GM12874 (cell line): ENCODE measurements at regions not wholly inside any gene's neighbourhood (a gene's known extent, or its start where the extent isn't known, plus 50 kb on each side); places are given as distances from the start of the nearest gene placed in this dataset.

Experiments used
- TF ChIP-seq, protein P1 (sequence below): IDR thresholded peaks from 2 replicates; pipeline ENCODE4 v1.5.1; 2011; ENCODE audit warnings: low read depth, mild to moderate bottlenecking, control low read depth, low read length, moderate library complexity; ENCODE audit not compliant: insufficient read depth

DNA sequence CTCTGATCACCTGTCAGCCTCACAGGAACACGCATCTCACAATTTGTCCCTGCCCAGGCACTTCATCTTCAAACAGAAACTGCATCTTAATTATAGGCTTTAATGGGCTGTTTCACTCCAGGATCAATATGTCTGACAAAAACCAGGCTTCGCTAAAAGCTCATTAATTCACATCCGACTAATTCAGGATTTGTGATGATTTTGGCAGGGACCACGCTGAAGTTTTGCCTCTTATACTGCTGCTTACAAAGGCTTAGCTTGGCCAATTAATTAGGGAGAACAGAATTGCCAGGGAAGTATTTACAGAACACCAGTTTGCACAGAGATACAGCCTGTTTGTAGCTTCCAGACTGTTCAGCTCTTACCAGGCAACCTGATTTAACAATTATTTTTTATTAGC, 541.0 kb upstream of the SPTLC3 start:
- TF ChIP-seq, protein P1, sequence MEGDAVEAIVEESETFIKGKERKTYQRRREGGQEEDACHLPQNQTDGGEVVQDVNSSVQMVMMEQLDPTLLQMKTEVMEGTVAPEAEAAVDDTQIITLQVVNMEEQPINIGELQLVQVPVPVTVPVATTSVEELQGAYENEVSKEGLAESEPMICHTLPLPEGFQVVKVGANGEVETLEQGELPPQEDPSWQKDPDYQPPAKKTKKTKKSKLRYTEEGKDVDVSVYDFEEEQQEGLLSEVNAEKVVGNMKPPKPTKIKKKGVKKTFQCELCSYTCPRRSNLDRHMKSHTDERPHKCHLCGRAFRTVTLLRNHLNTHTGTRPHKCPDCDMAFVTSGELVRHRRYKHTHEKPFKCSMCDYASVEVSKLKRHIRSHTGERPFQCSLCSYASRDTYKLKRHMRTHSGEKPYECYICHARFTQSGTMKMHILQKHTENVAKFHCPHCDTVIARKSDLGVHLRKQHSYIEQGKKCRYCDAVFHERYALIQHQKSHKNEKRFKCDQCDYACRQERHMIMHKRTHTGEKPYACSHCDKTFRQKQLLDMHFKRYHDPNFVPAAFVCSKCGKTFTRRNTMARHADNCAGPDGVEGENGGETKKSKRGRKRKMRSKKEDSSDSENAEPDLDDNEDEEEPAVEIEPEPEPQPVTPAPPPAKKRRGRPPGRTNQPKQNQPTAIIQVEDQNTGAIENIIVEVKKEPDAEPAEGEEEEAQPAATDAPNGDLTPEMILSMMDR, result no peak

DNA sequence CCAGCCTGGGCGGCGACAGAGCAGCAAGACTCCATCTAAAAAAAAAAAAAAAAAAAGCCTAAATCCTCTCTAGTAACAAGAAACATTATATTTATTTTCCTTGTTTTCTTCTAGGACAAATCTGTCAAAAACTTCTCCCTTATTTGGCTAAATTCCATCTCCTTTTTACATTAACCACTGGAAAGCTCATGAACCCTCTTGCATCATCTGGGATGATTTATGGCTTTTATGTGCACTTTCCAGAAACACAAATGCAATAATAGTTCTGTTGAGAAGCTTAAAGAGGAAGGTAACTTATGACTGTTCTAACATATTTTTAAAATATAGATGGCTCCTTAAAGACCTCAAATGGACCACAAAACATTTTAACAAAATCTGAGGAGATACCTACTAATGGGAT, 526.1 kb upstream of the SPTLC3 start:
- TF ChIP-seq, protein P1, result no peak

DNA sequence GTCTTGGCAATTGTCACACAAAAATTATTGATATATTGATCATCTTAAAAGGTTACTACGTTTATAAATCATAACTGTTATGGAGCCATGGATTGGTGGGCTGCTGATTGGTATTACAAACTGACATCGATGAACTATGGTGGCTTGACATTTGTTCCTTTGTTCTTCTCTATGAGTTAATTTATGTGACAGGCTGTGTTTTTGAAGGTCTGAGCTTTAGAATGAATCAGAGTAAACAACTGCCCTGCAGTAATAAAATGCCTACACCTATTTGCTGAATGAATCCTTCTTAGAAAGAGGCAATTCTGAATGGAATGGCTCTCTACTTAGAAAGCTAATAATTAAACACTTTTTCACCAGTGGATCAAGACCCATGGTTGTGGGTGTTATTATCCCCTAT, 506.3 kb upstream of the SPTLC3 start:
- TF ChIP-seq, protein P1, result no peak

DNA sequence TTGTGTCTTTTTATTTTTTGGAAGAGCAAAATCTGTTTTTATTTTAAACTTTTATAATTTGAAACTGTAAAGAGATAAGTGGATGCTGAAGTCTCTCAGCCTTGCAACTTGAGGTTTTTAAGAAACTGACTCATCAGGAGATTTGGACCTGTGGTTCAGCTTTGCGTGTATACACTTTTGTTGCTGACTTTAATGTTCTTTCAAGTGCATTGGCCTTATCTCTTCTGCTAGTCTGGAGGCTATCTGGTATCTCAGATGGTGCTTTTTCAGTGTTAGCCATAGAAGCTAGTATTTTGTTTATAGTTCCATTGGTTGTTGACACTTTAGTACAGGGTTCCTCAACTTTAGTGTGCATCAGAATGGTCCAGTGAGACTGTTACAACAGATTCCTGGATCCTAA, 504.0 kb upstream of the SPTLC3 start:
- TF ChIP-seq, protein P1, result no peak

DNA sequence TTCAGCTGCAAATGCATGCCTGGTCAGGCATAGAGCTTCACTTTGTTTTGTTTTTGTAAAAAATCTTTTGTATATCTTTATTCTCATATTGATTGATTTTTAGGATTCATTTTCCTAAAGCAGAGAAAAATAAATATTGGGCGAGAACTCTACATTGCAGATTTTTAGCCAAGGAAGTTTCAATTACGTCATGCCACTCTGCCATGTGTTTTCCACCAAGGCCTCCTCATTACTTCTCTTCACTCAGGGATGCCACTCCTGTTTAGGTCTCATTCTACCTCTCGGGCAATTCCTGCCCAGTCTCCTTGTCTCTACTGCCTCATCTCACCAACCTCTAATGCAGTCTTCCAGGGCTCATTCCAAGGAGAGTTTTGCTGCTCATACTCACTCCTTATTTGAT, 497.3 kb upstream of the SPTLC3 start:
- TF ChIP-seq, protein P1, result no peak

DNA sequence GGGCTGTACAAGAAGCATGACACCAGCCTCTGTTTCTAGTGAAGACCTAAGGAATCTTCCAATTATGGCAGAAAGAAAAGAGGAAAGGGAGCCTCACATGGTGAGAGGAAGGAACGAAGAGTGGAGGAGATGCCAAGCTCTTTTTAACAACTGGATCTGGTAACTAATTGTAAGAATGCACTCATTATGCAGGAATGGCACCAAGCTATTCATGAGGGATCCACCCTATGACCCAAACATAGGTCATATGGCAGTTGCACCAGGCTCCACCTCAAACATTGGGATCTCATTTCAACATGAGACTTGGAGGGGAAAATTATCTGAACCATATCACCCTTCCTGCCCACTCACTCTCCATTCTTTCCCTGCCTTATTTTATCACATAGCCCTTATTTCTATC, 496.0 kb upstream of the SPTLC3 start:
- TF ChIP-seq, protein P1, result no peak

DNA sequence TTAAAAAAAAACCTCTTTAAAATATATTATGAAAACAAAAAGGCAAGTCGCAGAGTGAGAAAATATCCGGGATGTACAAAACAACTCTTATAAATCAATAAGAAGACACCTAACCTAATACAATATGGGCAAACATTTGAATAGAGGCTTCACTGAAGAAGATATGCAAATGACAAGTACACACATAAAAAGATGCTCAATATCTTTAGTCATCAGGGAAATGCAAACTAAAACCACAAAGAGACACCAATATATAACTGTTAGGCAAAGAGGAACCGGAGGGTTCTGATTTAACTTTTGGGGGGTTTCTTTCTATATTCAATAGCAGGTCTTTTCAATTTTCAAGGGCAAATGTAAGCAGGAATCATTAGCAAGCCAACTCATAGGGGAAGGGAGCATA, 480.7 kb upstream of the SPTLC3 start:
- TF ChIP-seq, protein P1, result no peak

DNA sequence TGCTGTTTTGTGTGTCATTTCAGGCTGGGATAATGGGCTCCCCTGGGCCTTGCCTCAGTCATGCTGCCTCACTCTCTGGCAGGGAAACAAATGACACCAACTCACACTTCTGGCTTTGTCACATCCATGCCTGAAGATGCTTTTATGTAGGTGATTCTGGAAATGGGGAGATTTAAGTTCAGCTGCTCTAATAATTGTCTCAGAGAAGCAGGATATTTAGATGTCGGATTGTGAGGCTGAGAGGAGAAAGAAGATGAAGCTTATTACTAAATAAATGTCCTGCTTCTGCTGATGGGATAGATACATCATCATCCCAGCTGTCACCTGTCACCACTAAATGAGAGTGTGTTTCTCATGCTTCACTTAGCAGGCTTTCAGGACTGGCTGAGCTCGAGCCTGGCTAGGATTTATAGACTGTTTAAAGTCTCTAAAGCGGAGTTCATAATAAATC, 480.2 kb upstream of the SPTLC3 start:
- TF ChIP-seq, protein P1, result no peak
